Neural cell (in vitro differentiated cells): ENCODE measurements at regions not wholly inside any gene's neighbourhood (a gene's known extent, or its start where the extent isn't known, plus 50 kb on each side); places are given as distances from the start of the nearest gene placed in this dataset.

Experiments
- CTCF ChIP-seq: fragments of 450-650 bp; IDR thresholded peaks from 2 replicates; pipeline ENCODE4 v1.5.1; 2014; ENCODE audit warnings: antibody characterized with exemption, mild to moderate bottlenecking, moderate library complexity; ENCODE audit not compliant: poor library complexity, severe bottlenecking
- EZH2 ChIP-seq: fragments of 200-600, 300-800 bp; shearing (Covaris generic), sonication (generic); IDR thresholded peaks from 2 replicates; pipeline ENCODE4 v1.6.1; 2014; ENCODE audit warnings: antibody characterized with exemption, low read length, borderline replicate concordance, mild to moderate bottlenecking; ENCODE audit not compliant: insufficient read depth, poor library complexity, severe bottlenecking
- MXI1 ChIP-seq: fragments of 450-650 bp; conservative IDR thresholded peaks from 2 replicates; pipeline ENCODE4 v1.6.1; 2014; ENCODE audit warnings: antibody characterized with exemption, mild to moderate bottlenecking; ENCODE audit not compliant: poor library complexity, severe bottlenecking
- POLR2AphosphoS5 ChIP-seq: IDR thresholded peaks from 2 replicates; pipeline ENCODE4 v1.6.1; 2012
- RAD21 ChIP-seq: fragments of 450-650 bp; conservative IDR thresholded peaks from 2 replicates; pipeline ENCODE4 v1.6.1; 2014; ENCODE audit warnings: antibody characterized with exemption, mild to moderate bottlenecking, moderate library complexity

- TF ChIP-seq CTCF (no peak), MXI1 (no peak), RAD21 (no peak), POLR2AphosphoS5 (no peak), EZH2 (no peak)
These were observed 814.0 kb upstream of the NDST4 start for GRCh38 chr4:115927382-115927781.
